ENCODE measurements at regions not wholly inside any gene's neighbourhood (a gene's known extent, or its start where the extent isn't known, plus 50 kb on each side); places are given as distances from the start of the nearest gene placed in this dataset.

DNA sequence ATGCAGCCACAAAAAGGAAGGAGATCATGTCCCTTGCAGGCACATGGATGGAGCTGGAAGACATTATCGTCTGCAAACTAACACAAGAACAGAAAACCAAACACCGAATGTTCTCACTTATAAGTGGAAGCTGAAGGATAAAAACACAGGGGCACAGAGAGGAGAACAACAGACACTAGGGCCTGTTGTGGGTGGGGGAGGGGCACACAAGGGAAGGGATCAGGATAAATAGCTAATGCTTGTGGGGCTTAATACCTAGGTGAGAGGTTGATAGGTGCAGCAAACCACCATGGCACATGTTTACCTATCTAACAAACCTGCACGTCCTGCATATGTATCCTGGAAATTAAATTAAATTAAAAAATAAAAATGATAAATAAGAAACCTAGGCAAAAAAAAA is 969.9 kb downstream of the TTLL7 start:
- no peak overlapping the region for H3K9ac ChIP-seq (ENCODE audit: insufficient read length)
- H3K9me3 ChIP-seq (ENCODE audit: low read depth, low read length), result 0 out of 2 replicates have a peak, but pooled peaks cover 3% of the 10 kb centered on the region
- TF ChIP-seq EZH2 (IDR thresholded peaks at IDR 0.05) (no peak), FOXP2 (optimal IDR thresholded peaks at IDR 0.05; ENCODE audit: control extremely low read depth, extremely low read length, insufficient read depth) (no peak), POLR2AphosphoS5 (IDR thresholded peaks at IDR 0.05; ENCODE audit: borderline replicate concordance, low read depth, low read length) (no peak)
- no peaks in the 10 kb centered on the region for H3K36me3 ChIP-seq (ENCODE audit: insufficient read depth, low read length)
- no peak overlapping the region for H3K27ac ChIP-seq
- H3K4me3 ChIP-seq, result no peak overlapping the region
- no peak for DNase-seq (ENCODE audit: low read depth, low spot score)

DNA sequence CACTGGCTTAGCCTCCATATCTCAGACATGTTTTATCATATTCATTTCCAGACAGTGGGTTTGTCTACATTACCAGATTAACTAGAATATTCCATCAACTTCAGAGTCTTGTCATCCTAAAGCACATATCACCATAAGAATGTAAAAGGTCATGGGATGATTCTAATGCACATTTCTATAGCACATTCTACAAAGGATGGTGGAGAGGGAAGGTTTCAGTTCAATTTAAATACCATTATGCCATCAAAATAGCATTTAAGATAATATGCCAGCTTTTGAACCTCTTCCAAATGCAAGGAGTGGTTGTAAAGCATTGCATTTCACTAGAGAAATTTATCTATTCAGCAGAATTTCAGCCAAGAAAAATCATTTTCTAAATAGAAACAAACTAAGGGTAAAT is 970.5 kb downstream of the TTLL7 start:
- no peak overlapping the region for H3K27ac ChIP-seq
- H3K4me3 ChIP-seq, result no peak overlapping the region
- no peak overlapping the region for H3K9ac ChIP-seq (ENCODE audit: insufficient read length)
- H3K9me3 ChIP-seq (ENCODE audit: low read depth, low read length), result 0 out of 2 replicates have a peak, but pooled peaks cover 3% of the 10 kb centered on the region
- DNase-seq (ENCODE audit: low read depth, low spot score), result no peak
- H3K36me3 ChIP-seq (ENCODE audit: insufficient read depth, low read length), result no peaks in the 10 kb centered on the region
- no peak for TF ChIP-seq EZH2 (IDR thresholded peaks at IDR 0.05)
- TF ChIP-seq FOXP2 (optimal IDR thresholded peaks at IDR 0.05; ENCODE audit: control extremely low read depth, extremely low read length, insufficient read depth), result no peak
- no peak for TF ChIP-seq POLR2AphosphoS5 (IDR thresholded peaks at IDR 0.05; ENCODE audit: borderline replicate concordance, low read depth, low read length)

DNA sequence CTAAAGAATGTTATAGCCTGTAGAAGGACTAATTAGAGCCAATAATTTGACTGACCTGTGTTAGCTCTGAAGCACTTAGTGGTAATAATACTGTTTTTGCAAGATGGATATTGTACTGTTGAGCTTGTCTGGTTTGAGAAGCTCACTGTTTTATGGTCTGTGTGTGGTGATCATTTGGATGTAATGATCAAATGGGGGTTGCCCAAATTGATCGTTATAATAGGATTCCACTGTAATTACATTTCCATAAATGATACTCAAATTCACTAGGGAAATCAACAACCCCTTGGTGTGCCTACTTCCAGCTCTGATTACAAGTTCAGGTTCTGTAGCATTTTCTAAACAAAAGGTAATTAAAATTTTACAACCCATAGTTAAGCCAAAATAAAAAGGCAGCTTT is 971.4 kb downstream of the TTLL7 start:
- H3K9ac ChIP-seq (ENCODE audit: insufficient read length), result no peak overlapping the region
- no peak for TF ChIP-seq FOXP2 (optimal IDR thresholded peaks at IDR 0.05; ENCODE audit: control extremely low read depth, extremely low read length, insufficient read depth)
- no peak for TF ChIP-seq POLR2AphosphoS5 (IDR thresholded peaks at IDR 0.05; ENCODE audit: borderline replicate concordance, low read depth, low read length)
- no peak for TF ChIP-seq EZH2 (IDR thresholded peaks at IDR 0.05)
- no peak for DNase-seq (ENCODE audit: low read depth, low spot score)
- H3K4me3 ChIP-seq, result no peak overlapping the region
- no peak overlapping the region for H3K27ac ChIP-seq
- H3K9me3 ChIP-seq (ENCODE audit: low read depth, low read length), result 0 out of 2 replicates have a peak, but pooled peaks cover 3% of the 10 kb centered on the region
- H3K36me3 ChIP-seq (ENCODE audit: insufficient read depth, low read length), result no peaks in the 10 kb centered on the region

DNA sequence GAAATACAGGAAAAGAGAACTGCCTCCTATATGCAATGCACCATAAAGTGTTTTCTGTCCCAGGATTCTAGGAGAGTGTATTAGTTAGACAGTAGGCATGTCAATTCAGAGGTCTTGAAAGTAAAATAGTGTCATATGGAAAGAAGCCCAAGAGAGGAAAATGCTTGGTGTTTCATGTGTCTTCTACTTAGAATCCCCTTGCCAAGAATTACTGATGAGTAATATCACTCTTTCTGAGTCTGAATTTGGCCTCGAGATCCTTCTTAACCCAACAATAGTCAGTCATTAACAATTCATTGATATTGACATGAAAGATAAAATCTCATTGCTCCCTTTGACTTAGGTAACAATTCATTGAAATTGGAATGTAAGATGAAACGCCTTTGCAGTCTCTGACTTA is 972.2 kb downstream of the TTLL7 start:
- no peak for DNase-seq (ENCODE audit: low read depth, low spot score)
- no peak overlapping the region for H3K27ac ChIP-seq
- TF ChIP-seq EZH2 (IDR thresholded peaks at IDR 0.05) (no peak), POLR2AphosphoS5 (IDR thresholded peaks at IDR 0.05; ENCODE audit: borderline replicate concordance, low read depth, low read length) (no peak), FOXP2 (optimal IDR thresholded peaks at IDR 0.05; ENCODE audit: control extremely low read depth, extremely low read length, insufficient read depth) (no peak)
- H3K9ac ChIP-seq (ENCODE audit: insufficient read length), result no peak overlapping the region
- H3K36me3 ChIP-seq (ENCODE audit: insufficient read depth, low read length), result no peaks in the 10 kb centered on the region
- 0 out of 2 replicates have a peak, but pooled peaks cover 3% of the 10 kb centered on the region for H3K9me3 ChIP-seq (ENCODE audit: low read depth, low read length)
- H3K4me3 ChIP-seq, result no peak overlapping the region

DNA sequence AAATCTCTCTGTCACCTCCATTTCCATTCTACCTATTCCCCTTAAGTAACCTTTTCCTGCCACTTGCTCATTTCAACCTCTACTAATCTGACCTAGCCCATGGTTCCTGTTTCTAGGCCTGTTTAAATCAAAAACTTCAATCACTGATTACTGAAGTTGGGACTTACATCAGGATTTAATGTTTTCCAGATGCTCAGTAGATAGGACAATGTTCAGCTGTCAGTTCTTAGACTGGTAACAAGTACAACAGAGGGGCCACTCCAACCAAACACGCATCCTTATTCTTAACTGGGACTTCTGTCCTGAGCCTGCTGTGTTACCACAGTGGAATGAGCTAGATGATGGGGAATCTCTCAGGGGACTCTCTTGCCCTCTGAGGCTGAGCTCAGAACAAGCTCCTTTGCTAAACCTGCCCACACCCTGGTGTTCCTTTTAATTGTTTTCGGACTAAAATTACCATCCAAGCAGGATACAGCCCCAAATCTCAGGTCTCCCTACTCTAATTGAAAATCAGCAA is 974.6 kb downstream of the TTLL7 start:
- H3K4me3 ChIP-seq, result no peak overlapping the region
- H3K9me3 ChIP-seq (ENCODE audit: low read depth, low read length), result no peaks in the 10 kb centered on the region
- no peak overlapping the region for H3K9ac ChIP-seq (ENCODE audit: insufficient read length)
- no peak for DNase-seq (ENCODE audit: low read depth, low spot score)
- TF ChIP-seq EZH2 (IDR thresholded peaks at IDR 0.05), result no peak
- no peak for TF ChIP-seq POLR2AphosphoS5 (IDR thresholded peaks at IDR 0.05; ENCODE audit: borderline replicate concordance, low read depth, low read length)
- no peak for TF ChIP-seq FOXP2 (optimal IDR thresholded peaks at IDR 0.05; ENCODE audit: control extremely low read depth, extremely low read length, insufficient read depth)
- no peaks in the 10 kb centered on the region for H3K36me3 ChIP-seq (ENCODE audit: insufficient read depth, low read length)
- no peak overlapping the region for H3K27ac ChIP-seq

DNA sequence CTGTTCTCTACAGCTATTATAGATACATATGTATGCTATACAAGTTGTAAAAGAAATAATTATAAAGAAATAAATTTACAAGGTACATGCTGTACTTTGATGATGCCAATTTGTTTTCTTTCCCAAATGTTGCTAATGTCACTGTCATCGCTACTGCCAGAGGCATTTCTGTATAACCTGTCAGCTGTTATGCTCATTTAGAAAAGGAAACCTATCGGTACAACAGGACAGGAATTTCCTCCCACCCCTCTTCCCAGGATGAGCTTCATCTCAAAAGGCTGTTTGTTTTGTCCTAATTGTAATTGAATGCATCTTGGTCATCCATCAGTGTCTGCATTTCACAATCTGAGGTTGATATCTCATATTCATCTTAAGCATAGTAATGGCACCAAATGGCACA is 975.7 kb downstream of the TTLL7 start:
- H3K36me3 ChIP-seq (ENCODE audit: insufficient read depth, low read length), result no peaks in the 10 kb centered on the region
- H3K4me3 ChIP-seq, result no peak overlapping the region
- TF ChIP-seq POLR2AphosphoS5 (IDR thresholded peaks at IDR 0.05; ENCODE audit: borderline replicate concordance, low read depth, low read length) (no peak), EZH2 (IDR thresholded peaks at IDR 0.05) (no peak), FOXP2 (optimal IDR thresholded peaks at IDR 0.05; ENCODE audit: control extremely low read depth, extremely low read length, insufficient read depth) (no peak)
- no peak for DNase-seq (ENCODE audit: low read depth, low spot score)
- no peak overlapping the region for H3K9ac ChIP-seq (ENCODE audit: insufficient read length)
- no peaks in the 10 kb centered on the region for H3K9me3 ChIP-seq (ENCODE audit: low read depth, low read length)
- H3K27ac ChIP-seq, result no peak overlapping the region

DNA sequence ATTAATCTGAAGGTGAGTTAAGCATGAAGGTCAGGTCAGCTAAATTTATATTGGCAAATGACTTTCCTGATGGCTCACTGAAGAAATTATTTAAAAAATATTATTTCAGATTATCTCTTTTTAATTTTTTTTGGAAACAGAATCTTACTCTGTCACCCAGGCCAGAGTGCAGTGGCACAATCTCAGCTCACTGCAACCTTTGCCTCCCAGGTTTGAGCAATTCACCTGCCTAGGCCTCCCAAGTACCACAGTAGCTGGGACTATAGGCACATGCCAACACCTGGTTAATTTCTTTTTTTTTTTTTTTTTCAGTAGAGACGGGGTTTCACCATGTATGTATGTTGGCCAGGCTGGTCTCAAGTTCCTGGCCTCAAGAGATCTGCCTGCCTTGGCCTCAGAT is 976.7 kb downstream of the TTLL7 start:
- TF ChIP-seq POLR2AphosphoS5 (IDR thresholded peaks at IDR 0.05; ENCODE audit: borderline replicate concordance, low read depth, low read length) (no peak), EZH2 (IDR thresholded peaks at IDR 0.05) (no peak), FOXP2 (optimal IDR thresholded peaks at IDR 0.05; ENCODE audit: control extremely low read depth, extremely low read length, insufficient read depth) (no peak)
- Histone ChIP-seq H3K36me3 (ENCODE audit: insufficient read depth, low read length) (no peaks in the 10 kb centered on the region), H3K27ac (no peak overlapping the region), H3K4me3 (no peak overlapping the region), H3K9me3 (ENCODE audit: low read depth, low read length) (no peaks in the 10 kb centered on the region), H3K9ac (ENCODE audit: insufficient read length) (no peak overlapping the region)
- no peak for DNase-seq (ENCODE audit: low read depth, low spot score)

DNA sequence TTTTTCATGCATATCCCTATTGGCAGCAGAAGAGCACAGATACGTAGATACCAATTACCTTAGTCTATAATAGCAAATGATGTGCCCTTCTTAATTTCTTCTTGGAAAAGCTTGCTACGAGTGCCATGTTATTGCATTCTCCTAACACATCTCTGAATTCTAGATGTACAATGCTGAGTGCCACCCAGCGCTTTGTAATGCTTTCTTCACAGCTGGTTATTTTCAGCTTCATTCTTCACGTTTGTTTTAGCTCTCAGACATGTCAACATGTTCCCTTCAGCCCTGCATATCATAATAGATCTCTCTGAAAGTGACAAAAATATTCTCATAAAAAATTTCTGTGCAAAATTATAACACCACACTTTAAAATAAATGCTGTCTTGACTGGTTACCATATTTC is 981.2 kb downstream of the TTLL7 start:
- Histone ChIP-seq H3K36me3 (ENCODE audit: insufficient read depth, low read length) (no peaks in the 10 kb centered on the region), H3K9ac (ENCODE audit: insufficient read length) (no peak overlapping the region), H3K9me3 (ENCODE audit: low read depth, low read length) (no peaks in the 10 kb centered on the region), H3K27ac (no peak overlapping the region), H3K4me3 (no peak overlapping the region)
- TF ChIP-seq POLR2AphosphoS5 (IDR thresholded peaks at IDR 0.05; ENCODE audit: borderline replicate concordance, low read depth, low read length) (no peak), EZH2 (IDR thresholded peaks at IDR 0.05) (no peak), FOXP2 (optimal IDR thresholded peaks at IDR 0.05; ENCODE audit: control extremely low read depth, extremely low read length, insufficient read depth) (no peak)
- DNase-seq (ENCODE audit: low read depth, low spot score), result no peak

DNA sequence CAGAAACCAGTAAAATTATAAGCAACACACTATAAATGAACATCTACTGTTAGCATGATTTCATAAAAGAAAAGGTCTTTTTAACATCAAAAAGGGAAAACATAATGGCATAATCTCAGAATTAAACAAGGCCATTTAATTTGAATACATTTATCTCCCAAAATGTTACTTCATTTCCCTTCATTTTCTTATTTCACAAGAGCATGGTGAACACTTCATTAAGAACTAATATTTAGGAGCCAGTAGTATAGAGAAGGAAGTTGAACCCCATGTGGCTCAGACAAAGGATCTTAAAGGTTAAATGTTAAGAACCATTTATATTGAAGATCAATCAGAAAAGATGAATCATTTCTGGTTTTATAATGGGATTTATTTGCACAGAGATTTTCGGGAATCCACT is 981.7 kb downstream of the TTLL7 start:
- no peak for DNase-seq (ENCODE audit: low read depth, low spot score)
- TF ChIP-seq POLR2AphosphoS5 (IDR thresholded peaks at IDR 0.05; ENCODE audit: borderline replicate concordance, low read depth, low read length) (no peak), EZH2 (IDR thresholded peaks at IDR 0.05) (no peak), FOXP2 (optimal IDR thresholded peaks at IDR 0.05; ENCODE audit: control extremely low read depth, extremely low read length, insufficient read depth) (no peak)
- Histone ChIP-seq H3K27ac (no peak overlapping the region), H3K9ac (ENCODE audit: insufficient read length) (no peak overlapping the region), H3K9me3 (ENCODE audit: low read depth, low read length) (no peaks in the 10 kb centered on the region), H3K4me3 (no peak overlapping the region), H3K36me3 (ENCODE audit: insufficient read depth, low read length) (no peaks in the 10 kb centered on the region)

All from SK-N-MC (cell line).